ENCODE measurements at regions not wholly inside any gene's neighbourhood (a gene's known extent, or its start where the extent isn't known, plus 50 kb on each side); places are given as distances from the start of the nearest gene placed in this dataset.

DNA sequence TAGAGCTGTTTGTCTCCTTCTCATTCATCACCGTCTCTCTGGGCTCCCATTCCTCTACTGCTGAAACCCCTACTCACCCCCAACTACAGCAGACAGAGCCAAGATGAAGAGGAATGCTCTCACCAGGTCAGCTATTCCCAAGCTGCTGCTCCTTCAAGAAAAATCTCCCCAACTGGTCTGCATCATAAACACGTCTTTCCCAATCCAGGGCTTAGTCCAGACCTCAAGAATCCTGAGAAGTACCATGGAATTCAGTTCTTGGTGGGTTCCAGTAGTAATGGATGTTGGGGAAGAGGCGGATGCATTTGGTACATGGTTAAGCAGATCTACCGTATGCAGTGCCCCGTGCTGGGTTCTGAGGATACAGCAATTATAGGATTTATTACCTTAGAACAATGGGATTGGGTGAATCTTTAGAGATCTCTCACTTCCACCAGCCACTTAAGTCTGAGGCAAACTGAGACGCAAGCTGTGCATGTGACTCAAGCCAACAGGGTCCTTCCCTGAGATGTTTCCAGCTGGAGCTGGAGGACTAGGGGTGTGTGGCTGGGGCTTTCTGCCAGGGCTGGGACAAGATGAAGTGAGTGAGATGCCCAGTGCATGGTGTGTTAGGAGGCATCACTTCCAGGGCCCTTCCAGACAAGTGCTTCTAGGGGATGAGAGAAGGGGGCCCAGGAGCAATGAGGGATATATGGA is 232.7 kb upstream of the CDH5 start:
- DNase-seq = no peak

DNA sequence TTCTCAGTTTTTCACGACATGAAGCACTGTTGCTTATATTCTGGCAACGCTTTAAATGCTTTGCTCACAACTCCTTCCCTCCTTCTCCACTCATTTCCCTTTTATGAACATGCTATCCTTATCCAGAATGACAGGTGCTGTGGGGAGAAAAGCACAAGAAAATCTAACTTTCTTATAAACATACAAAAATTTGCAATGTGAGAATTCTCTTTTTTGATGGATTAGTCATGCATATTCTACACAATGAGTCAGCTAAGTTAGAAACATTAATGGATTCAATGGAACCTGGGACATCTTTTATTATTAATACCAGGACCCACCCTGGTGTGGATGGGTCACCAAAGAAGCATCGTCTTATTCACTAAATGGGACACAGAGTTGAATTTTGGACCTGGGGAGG is 234.6 kb upstream of the CDH5 start:
- no peak for DNase-seq

DNA sequence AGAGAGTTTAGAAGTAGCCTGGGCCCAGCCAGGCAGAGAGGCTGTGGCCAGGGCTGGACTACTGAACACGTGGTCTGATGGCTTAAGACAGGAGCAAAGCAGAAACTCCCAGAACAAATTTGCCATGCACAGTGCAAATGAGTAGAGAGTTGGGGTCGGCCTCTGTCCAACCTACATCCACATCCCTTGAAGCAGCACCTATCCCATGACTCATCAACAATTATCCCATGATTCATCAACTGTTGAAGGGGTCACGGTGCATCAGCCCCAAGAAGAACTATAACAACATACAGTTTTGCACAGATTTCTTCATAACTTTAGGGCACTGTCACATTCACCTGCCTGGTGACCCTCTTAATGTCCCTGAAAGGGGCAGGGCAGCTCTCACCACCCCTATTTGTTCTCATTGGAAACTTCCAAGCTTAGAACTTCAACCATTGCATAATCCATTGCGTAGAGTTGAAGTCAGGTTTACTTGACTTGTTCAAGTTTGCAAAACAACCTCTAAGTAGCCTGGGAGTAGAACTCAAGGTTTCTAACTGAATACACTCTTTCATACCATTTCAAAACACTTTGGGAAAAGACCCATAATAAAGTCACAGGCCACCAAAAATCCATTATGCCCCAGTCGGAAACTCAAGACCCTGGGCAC is 235.2 kb upstream of the CDH5 start:
- no peak for DNase-seq

DNA sequence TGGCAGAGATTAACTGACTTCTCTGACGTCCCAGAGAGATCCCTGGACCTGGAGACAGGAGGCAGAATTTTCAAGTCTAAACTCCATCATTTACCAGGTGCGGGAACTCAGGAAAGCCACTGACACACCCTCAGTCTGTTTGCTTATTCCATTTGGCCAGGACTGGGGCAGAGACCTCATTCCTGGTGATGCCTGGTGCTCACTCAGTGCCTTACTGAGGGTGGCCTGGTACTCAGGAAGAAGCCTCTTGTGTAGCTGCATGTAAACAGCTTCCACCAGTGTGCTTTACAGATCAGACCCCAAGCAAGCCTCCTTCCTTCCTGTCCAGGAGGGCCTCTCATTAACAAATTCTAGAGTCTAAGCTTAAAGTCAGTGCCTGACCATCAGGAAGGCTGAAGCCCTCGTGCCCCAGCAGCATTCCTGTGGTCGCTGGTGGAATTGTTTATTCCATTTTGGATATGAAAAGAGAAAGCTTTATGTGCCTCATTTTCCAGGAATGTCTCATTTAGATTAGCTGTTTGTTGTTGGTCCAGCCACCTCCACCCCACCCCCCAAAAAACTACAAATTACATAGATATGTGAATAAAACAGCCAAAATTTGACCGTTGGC is 236.1 kb upstream of the CDH5 start:
- DNase-seq = no peak

DNA sequence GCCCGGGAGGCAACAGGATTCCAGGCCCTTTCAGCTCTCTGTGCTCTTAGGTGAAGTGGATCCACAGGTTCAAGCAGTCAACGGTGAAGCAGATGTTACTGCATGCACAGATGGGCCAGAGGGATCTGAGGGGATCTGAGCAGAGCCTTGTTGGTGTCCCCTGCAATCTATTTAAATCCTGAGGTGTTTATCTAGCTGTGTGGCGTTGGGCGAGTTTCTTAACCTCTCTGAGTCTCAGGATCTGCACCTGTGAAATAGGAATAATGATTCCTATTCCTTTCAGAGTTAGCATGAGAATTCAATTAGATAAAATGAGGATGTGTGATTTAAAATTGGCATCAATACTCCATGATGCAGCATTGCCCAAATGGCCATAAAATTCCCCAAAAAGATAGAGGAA is 237.3 kb upstream of the CDH5 start:
- no peak for DNase-seq

DNA sequence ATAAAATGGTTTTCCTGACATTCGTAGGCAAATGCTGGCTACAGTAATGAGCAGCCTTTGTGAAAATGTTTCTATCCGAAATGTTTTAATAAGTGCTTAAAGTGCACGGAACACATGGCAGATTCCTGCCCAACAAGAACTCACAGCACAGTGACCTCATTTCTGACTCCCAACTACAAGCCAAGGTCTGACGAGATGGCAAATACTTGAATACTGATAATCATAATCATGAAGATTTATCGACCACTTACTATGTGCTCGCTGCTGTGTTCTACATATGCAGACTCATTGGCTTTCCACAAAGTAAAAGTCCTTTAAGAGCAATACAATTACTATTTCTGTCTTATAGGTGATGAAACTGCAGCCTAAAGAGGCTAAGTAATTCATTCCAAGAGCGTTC is 238.1 kb upstream of the CDH5 start:
- DNase-seq = no peak

DNA sequence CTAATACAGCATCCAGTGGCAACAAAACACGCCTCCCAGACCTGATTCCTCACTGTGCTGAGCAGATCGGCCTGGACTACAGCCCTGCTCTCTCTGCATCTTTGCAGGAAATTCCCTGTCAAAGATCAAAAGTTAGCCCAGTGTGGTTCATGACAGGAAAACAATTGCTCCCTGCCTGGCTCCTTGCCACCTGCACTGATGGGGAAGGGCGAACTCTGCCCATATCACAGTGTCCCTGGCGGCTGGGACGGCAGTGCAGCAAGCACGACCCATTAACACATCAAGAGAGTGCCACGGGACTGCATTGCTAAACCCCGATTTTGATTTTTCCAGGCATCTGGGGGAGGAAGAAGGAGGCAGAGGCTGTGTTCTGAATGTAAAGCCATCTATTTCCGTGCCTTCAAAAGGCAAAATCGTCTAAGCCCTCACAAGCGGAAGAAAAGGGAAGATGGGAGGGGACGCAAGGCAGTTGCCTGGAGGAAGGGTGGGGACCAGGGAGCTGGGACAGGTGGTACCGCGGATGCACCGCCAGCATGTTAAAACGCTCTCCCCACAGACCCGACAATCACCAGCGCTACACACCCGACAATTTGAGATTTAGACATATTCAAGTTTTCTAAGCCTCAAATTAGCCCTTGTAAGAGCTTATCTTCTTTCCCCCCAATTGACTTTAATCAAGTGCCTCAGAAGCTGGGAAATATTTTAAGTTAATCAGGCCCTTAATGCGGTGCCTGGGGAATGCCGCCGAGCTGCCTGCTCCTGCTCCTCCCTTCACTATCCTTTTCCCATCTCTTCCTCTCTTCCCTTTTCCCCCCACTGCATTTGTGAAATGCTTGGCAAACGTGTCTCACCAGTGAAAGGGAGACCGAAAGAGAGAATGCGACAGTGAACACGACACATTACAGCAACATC is 238.8 kb upstream of the CDH5 start:
- no peak for DNase-seq

DNA sequence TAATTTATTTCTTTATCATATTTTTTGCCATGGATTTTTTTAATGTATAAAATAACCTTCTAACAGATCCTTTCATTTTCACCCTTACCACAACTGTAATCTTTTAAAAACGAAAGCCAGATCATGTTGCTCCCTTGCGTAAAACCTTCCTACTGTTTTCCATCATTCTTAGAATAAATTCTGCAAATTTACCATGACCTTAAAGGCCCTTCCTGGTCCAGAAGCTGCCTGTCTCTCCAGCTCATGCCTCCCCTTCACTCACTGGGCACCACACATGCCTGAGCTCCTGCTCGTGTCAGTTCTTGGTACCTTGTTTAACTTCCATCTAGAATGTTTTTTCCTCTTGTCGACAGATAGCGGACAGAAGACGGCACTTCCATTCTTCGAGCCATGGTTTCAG is 245.0 kb upstream of the CDH5 start:
- DNase-seq = no peak

DNA sequence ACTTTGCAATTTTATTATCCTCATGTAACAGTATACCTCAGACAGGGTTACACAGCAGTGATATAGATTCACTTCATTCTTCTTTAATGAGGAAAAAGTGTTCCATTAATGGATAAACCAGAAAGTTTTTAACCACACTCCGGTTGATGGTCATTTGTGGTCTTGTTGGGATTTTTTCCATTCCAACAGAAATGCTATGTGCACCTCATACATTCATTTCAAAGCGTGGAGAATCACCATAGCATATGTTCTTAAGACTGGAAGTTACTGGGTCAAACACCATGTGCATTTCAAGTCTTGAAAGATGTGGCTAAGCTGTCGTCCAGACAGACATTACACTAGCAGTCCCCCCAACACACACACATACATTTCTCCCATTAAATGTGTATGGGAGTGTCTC is 245.8 kb upstream of the CDH5 start:
- DNase-seq = no peak

DNA sequence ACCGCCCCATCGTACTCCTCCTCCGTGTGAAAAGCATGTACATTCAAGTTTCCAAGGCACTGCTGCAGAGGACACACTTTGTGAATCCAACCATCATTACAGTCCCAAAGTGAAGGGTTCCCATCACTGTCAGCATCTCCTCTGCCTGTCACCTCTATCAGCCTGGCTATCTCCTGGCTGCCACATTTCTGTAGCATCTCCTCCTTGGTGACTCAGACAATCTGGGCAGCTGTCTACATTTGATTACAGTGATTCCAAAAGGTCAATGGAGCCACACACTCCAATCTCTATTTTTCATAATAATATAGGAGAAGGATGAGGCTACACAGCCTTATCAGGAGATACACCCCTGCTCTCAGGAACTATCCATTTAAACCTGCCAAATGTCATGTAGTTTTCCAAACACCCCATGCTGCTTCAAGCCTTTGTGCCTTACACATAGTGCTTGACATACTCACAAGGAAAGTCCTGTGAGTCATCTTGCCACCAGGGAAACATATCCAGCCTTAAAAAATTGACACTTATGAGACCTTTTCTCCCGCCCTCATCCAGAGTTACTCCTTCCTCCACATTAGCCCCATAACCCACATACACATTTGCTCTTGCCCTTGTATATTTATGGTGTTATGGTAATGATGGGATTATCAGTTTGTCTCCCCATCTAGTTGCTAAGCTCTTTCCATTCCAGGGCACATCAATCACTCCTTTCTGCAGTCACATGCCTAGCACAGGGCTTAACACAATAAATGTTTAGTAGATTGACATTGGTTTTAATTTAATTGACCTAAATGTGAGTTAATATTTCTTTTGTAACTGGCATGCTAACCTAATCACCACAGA is 250.1 kb upstream of the CDH5 start:
- no peak for DNase-seq

DNA sequence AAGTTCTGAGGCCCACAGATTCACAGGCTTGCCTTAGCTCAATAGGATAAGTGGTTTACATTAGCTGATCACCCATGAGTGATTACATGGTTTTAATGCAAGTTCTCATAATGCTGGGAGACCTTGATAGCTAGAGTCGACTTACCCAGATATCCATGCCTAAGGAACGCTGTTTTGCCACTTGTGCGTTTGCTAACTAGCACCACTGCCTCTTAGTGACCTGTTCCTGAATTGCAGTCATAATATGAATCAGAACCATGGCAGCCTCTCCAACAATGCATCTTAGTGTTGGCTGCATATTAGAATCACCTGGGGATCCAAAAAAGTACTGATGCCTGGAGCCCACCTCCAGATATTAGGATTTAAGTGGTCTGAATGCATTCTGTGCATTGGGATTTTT is 251.1 kb upstream of the CDH5 start:
- DNase-seq = no peak

DNA sequence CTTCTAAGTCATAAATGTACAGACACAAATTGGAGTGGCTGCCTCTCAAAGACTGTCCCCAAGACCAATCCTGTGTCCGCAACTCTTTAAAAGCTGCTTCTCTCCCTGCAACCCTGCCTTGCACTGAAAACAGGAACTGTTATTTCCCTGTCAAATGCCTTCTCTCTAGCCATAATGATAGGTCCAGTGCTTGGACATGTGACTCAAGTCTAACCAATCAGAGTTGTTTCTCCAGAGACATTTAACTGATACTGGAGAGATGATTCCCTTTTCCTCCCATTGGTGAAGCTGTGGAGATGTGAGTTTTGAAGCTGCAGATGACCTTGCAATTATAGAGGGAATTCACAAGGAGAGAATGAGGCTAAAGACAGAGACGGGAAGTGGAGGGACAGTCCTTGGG is 253.3 kb upstream of the CDH5 start:
- DNase-seq = no peak

DNA sequence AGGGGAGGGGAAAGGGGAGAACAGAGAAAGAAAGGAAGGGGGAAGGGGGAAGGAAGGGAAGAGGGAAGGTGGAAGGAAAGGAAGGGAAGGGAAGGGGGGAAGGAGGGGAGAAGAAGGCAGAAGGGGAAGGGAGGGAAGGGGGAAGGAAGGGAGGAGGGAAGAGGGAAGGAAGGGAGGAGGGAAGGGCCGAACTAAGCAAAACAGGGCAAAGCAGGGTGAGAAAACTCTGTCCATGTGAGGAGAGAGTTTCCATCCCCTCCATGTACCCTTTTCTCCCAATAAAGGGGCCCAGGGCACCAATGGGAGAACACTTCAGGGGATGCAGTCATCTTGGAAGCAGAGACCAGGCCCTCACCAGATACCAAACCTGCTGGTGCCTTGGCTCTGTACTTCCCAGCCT is 256.8 kb upstream of the CDH5 start:
- DNase-seq = no peak

DNA sequence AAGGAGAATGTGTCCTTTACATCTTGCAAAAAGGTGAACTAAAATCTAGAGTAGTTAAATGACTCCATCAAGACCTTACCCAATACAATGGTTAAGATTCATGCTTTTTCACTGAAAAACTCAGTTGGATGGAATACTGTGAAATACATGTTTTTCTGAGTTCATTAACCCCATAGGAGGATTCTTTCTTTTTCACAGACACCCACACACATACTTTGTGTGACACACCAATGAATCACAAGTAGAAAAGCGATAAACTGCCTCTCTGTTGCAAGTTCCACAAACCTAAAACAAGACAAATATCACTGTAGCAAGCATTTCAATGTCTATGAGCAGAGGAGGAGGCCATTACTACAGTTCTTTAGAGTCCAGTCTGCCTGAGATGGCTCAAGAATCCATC is 258.8 kb upstream of the CDH5 start:
- DNase-seq = no peak

DNA sequence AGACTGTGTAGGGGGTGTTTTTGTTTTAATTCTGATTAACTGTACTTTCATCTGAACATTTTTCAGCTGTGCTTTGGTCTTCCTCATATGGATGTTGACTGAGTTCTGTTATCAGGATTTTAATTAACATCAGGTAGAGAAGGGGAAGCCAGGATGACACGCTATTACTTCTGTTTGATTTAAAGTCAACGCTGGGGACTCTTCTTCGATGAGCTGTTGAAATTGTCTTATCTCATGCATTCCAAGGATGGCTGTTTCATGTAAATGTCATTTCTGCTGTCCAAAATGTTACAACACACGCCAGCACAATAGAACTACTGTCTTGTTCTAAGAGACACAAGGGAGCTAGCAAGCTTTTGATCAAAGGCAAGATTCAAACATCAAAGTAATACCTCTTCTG is 263.3 kb upstream of the CDH5 start:
- DNase-seq = no peak

DNA sequence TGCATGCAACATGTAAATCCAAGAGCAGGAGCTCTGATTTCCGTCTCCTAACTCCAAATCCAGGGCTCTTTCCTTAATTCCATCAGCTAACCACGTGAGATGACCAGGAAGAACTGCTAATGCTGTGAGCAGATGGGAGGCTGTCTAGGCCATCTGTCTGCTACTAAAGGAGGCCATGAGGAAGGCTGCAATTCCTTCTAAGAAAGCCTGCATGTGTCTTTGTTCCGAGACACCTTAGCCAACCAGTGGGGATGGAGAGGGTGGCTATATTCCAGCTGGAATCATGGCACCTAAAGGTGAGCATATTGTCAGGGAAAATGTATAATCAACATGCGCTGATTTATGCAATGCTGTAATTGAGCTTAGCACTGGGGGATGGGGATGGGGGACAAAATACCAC is 267.2 kb upstream of the CDH5 start:
- DNase-seq = no peak

DNA sequence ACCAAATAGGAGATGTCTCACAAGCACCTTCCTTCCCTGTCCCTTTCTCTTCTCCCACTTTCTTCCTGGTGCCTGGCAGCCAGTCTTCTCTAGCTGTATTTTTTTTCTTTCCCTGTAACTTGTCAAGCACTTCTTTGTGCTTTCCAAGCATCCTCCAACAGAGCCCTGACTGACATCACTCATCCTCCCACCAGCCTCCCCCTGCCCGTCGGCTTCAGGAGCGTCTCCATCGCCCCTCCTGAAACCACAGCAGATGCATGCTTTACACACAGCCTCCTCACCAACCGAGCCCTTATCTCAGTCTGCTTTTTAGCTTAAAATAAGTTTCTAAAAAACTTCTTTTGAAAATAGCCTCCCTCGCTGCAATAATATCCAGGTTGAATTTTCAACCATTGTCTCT is 268.7 kb upstream of the CDH5 start:
- DNase-seq = no peak

DNA sequence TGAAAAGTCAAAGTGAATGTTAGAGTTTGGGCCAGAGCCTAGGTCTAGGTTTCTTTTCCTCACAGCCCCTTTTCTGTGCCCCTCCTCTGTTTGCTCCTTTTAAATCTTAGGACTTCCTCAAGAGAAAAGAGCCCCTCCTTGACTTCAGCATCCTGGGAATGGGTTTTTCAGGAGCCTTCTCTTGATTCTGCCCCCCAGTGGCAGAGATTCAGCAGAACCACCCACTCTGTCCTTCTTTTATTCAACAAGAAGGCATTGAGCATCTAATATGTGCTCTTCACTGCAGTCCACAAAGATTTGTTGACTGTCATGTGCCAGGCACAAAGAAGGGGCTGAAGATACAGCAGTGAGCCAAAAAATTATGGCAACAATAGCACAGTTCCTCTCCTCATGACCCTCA is 270.8 kb upstream of the CDH5 start:
- no peak for DNase-seq

DNA sequence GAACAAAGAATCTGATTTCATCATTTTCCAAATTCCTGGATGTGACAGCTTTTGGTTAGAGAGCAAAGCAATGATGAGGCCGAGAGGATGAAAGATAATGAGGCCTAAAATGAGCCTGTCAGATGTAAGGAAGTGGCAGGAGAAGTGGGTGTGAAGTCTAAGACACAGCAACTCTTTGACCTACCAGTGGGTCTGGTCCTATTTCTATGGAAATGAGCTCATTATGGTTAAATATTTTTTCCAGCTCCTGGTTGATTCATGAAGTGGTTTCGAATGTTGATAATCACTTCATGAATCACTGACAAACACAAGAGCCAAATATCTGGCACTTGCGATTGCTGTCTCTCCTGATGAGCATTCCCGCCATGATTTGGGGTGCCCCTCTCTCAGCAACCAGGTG is 273.3 kb upstream of the CDH5 start:
- no peak for DNase-seq

DNA sequence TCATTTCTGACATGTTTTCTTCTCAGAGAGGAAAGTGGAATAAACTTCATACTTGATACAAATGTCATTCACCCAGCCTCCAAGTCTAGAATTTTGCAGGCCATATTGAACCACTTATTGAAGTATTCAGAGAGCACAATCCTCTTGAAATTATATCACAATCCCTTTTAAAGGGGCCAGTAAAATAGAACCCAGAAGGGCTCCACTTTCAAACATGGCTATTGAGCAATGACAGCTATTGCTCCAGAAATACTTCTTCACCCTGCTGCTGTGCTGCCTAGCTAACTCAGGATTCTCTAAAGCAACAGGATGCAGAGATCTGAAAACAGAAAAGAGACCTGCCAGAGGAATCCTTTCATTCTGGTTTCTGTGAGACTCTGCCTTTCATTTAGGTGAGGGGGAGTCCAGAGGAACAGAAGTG is 275.0 kb upstream of the CDH5 start:
- no peak for DNase-seq

DNA sequence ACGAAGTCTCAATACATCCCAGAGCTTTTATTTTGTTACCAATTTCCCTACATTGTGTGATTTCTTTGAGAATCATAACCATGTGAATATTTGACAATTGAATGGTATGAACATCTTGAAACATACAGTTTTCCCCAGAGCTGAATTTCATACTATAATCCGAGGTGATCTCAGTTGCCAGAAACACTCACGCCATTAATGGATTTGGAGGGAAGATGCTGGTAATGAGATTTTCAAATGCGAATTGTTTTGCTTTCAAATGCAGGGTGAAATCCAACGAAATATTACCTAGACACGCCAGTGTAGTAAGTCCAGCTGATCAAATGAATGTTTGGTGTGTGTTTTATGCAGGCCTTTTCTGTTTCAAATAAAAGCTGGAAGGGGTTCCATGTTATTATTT is 277.8 kb upstream of the CDH5 start:
- no peak for DNase-seq

DNA sequence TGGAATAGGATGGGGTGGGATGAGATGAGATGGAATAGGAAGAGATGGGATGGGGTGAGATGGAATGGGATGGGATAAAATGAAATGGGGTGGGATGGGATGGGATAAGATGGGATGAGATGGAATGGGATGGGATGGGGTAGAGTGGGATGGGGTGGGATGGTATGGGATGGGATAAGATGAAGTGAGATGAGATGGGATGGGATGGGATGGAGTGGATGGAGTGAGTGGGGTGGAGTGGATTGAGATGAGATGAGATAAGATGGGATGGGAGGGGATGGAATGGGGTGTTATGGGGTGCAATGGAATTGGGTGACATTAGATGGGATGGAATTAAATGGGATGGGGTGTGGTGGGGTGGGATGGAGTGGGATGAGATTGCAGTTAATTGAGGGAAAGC is 279.2 kb upstream of the CDH5 start:
- no peak for DNase-seq

DNA sequence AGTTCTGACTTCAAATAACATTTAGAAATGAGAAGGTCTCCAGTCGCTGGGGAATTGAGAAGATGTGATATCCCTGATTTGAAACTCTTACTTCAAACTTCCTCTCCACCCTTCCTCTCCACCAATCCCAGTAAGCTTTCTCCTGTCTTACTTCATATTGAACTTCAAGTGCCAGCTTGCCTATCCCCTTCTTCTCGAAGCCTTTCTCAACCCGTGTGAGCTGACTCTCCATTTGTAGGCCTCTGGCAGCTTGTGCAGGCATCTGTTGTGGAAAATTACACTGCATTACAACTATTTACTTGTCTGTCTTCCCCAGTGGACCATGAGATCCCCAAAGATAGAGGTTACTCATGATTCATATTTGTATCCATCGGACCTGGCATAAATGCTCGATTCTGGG is 280.8 kb upstream of the CDH5 start:
- no peak for DNase-seq
